ENCODE measurements at regions not wholly inside any gene's neighbourhood (a gene's known extent, or its start where the extent isn't known, plus 50 kb on each side); places are given as distances from the start of the nearest gene placed in this dataset.

DNA sequence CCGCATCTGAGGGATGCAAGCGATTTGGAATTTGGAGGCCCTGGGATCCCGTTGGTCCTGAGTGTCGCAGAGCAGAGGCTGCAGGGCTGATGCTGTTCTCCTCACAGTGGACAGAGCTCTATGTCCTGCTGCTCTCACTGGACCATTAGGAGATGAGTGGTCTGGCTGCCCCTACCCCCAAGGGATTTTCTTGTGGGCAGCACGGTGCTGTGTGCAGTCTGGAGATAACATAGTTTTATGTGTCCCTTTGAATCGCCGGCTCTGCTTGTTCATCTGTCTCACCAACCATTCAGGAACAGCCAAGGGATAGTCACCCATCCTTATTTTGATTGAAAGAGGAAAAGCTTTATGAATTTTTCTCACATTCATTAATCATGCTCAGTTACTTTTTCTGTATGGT is 49.9 kb downstream of the CHRM3 start:
- no peaks in the 10 kb centered on the region for H3K36me3 Mint-ChIP-seq
- no peak overlapping the region for H3K27ac Mint-ChIP-seq
- no peaks in the 10 kb centered on the region for H3K4me1 Mint-ChIP-seq
- ATAC-seq = no peak
- DNase-seq (ENCODE audit: low spot score in 2 of 2) = no peak
- H3K4me3 Mint-ChIP-seq = no peak overlapping the region
- H3K9me3 Mint-ChIP-seq = no peaks in the 10 kb centered on the region

DNA sequence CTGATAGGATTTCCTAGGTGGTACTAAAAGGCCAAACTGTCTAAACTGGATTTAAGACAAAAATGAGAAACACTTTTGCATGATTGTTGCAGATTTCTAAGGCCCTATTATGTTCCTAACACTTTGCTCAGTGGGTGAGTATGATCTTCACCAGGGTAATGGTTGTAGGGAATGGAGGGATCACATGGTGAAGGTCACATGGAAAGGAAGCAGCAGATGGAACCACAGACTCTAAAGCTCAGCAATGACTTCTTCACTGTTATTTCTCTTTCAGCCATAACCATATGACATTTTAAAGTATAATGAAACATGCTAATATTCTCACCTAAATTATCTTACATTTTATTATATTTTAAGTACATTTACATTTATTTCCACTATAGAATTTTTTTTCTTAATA is 51.5 kb downstream of the CHRM3 start:
- Mint-ChIP-seq H3K4me1 (no peaks in the 10 kb centered on the region), H3K36me3 (no peaks in the 10 kb centered on the region), H3K27ac (no peak overlapping the region), H3K4me3 (no peak overlapping the region), H3K9me3 (no peaks in the 10 kb centered on the region)
- DNase-seq (ENCODE audit: low spot score in 2 of 2) (no peak), ATAC-seq (no peak)

DNA sequence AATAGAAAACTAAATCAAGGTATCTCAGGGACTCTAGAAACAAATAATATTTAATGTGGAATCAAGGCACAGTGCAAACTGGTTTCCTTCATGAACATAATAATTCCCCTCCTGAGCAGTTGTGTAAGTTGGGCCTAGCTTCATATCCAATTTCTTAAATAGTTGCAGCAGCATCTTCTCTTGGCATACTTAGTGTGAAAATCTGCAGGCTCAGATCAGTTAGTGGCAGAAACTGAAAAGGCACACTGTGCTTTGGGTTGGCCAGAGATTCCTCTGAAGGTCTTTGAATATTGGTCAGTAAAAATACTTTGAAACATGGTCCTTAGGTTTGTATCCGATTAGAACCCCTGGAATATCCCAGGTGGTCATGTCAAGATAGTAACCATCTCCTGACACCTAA is 52.5 kb downstream of the CHRM3 start:
- ATAC-seq (no peak), DNase-seq (ENCODE audit: low spot score in 2 of 2) (no peak)
- Mint-ChIP-seq H3K36me3 (no peaks in the 10 kb centered on the region), H3K4me3 (no peak overlapping the region), H3K27ac (no peak overlapping the region), H3K9me3 (no peaks in the 10 kb centered on the region), H3K4me1 (no peaks in the 10 kb centered on the region)

DNA sequence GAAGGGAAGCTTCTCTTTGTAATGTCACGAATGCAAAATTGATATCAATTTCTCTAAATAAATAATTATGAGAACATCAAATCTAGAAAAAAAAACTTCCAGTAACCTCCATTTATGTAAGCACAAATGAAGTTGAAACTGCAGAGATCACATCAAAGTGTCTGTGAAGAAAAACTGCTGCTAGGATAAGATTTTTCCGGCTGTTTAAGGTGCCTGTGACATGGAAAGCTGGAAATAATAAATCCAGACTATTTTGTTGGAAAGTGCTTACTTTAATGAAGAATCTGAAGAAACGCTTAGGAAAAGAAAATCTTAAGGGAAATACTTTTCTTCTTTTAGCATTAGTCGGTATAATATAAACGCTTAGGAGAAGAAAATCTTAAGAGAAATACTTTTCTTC is 57.0 kb downstream of the CHRM3 start:
- no peak overlapping the region for H3K27ac Mint-ChIP-seq
- no peak overlapping the region for H3K4me3 Mint-ChIP-seq

DNA sequence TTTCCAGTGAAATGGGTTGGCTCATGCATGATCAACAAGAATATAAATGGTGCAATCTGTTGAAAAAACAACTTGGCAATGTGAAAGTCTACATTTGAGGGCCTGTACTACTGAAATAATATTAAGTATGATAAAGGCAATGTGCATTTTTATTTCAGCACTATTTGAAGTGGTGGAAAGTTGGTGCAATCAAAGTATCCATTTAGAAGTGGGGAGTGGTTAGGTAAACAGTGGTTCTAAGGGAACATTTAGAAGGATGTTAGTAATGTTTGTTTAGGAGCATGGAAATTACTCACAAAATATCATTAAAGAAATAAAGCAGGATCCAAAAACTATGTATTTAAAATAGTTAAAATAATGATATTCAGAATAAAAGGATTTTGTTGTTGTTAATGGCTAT is 60.2 kb downstream of the CHRM3 start:
- Mint-ChIP-seq H3K4me3 (no peak overlapping the region), H3K9me3 (no peaks in the 10 kb centered on the region), H3K27ac (no peak overlapping the region), H3K4me1 (no peaks in the 10 kb centered on the region), H3K36me3 (no peaks in the 10 kb centered on the region)
- DNase-seq (ENCODE audit: low spot score in 2 of 2) (no peak), ATAC-seq (no peak)

More for the DNA sequence above, 57.0 kb downstream of the CHRM3 start:
- DNase-seq (ENCODE audit: low spot score in 2 of 2) (no peak), ATAC-seq (no peak)
- H3K9me3 Mint-ChIP-seq = no peaks in the 10 kb centered on the region
- H3K36me3 Mint-ChIP-seq = no peaks in the 10 kb centered on the region
- no peaks in the 10 kb centered on the region for H3K4me1 Mint-ChIP-seq

DNA sequence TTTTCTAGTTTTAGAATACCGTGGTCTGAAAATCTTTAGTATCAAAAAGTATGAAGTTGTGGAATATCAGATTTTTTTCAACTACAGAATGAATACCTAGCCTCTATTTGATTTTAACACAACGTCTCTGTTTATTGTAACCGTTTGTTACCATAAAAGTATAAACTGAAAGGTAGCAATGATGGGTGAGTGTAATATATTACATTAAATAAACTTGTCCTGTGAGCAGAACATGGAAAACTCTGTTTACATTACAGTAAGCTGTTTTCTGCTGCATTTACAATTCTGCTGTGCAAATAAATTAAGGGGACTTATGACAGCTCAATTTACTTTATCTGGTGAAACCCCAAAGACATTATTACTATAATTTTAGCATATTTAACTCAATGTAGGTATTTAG is 62.5 kb downstream of the CHRM3 start:
- ATAC-seq = no peak
- DNase-seq (ENCODE audit: low spot score in 2 of 2) = no peak
- H3K4me1 Mint-ChIP-seq = no peaks in the 10 kb centered on the region
- H3K36me3 Mint-ChIP-seq = no peaks in the 10 kb centered on the region
- no peaks in the 10 kb centered on the region for H3K9me3 Mint-ChIP-seq
- no peak overlapping the region for H3K4me3 Mint-ChIP-seq
- no peak overlapping the region for H3K27ac Mint-ChIP-seq

DNA sequence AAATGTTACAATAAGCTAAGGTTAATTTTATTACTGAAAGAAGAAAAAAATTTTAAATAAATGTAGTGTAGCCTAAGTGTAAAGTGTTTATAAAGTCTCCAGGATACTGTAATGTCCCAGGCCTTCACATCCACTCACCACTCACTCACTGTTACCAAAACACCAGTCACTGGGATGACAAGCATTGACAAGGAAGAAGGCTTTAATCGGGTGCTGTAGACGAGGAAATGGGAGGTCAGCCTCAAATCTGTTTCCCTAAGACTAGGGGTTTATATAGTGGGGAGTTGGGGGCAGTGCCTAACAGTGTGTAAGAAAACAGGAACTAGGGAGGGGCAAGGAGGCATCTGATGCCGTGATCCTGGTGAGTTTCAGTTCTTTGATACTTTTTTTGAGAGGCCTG is 69.4 kb downstream of the CHRM3 start:
- ATAC-seq = no peak
- Mint-ChIP-seq H3K4me3 (no peak overlapping the region), H3K27ac (no peak overlapping the region), H3K36me3 (no peaks in the 10 kb centered on the region), H3K9me3 (peaks cover 3% of the 10 kb centered on the region), H3K4me1 (peaks cover 6% of the 10 kb centered on the region)
- DNase-seq (ENCODE audit: low spot score in 2 of 2) = no peak

DNA sequence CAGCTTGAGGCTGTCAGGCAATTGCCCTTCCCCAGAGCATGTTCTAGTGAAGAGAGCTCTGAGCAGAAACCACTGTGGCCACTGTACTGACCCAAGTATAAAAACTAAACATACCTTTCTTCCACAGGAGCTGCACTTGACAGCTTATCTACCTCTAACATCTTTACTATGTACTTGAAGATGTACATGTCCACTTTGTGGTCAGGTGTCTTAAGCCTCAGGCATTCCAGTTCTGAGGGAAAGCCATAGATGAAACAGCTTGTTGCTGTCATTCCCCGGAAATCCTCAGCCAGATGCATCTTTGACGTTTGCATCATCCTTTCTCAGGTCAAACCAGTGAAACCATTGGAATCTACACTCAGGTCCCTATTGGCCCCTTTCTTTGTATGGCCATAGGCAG is 70.4 kb downstream of the CHRM3 start:
- DNase-seq (ENCODE audit: low spot score in 2 of 2) = no peak
- Mint-ChIP-seq H3K36me3 (no peaks in the 10 kb centered on the region), H3K4me1 (peaks cover 6% of the 10 kb centered on the region), H3K27ac (no peak overlapping the region), H3K9me3 (peaks cover 3% of the 10 kb centered on the region), H3K4me3 (no peak overlapping the region)
- no peak for ATAC-seq

DNA sequence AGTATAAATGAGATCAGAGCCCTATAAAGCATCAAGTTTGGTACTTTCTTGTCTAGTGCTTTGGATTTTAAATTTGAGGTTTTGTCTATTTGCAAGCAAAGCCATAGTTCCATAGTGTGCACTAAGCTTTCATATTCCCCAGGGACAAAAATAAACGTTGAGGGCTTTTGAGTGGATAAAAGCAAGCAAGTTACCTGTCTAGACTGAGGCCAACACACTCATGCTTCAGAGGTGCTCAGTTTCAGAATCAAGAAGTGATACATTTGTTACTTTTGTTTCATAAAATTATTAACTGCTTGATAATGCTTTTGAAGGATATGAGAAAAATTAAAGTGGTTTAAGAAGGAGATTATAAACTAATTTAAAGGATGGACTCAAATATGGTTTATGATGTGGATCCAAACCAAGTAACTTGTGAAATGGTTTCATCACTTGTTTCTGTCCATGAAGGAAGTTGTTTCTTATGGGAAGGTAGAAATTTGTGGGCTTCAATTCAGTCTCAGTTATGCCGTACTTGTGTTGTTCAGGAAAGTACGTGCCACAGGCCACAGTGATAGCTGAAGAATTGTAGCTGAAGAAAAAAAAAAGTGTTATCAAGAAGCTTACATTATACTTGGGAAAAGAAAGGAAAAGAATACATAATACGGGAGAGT is 71.2 kb downstream of the CHRM3 start:
- Mint-ChIP-seq H3K36me3 (no peaks in the 10 kb centered on the region), H3K4me3 (no peak overlapping the region), H3K4me1 (peaks cover 6% of the 10 kb centered on the region), H3K27ac (no peak overlapping the region), H3K9me3 (peaks cover 3% of the 10 kb centered on the region)
- ATAC-seq = no peak
- no peak for DNase-seq (ENCODE audit: low spot score in 2 of 2)

DNA sequence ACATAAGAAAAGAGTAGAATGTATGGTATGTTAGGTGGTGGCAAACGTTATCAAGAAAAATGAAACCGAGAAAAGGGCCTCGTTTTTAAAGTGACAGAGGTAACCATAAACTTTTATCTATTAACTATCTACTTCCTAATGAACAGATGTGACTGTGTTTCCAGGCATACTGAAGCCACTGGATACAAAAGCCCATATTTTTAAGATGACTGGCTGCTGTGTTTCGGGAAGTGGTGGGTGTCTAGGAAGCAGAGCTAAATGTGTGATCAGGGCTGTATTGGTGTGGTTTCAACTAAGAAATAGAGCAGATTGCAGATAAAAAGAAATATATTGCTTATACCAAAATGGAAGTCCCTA is 71.8 kb downstream of the CHRM3 start:
- peaks cover 6% of the 10 kb centered on the region for H3K4me1 Mint-ChIP-seq
- no peak overlapping the region for H3K27ac Mint-ChIP-seq
- H3K4me3 Mint-ChIP-seq = no peak overlapping the region
- ATAC-seq = no peak
- no peaks in the 10 kb centered on the region for H3K36me3 Mint-ChIP-seq
- no peak for DNase-seq (ENCODE audit: low spot score in 2 of 2)
- peaks cover 3% of the 10 kb centered on the region for H3K9me3 Mint-ChIP-seq

DNA sequence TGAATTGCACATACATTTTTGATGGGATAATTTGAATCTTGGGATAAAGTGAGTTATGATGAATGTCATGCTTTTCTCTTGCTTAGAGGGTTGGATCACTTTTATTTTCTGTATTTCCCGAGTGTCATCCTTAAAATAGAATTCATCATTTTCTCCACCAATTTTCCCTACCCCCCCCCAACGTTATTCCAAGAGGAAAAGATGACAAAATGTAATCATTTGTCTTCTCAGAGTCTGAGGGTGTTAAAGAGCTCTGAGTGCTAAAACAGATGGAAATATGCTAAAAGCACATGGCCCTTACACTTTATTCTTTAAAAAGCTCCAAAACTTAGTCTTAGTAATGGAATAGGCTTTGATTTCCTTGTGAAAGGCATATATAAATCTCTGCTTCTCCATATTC is 81.4 kb downstream of the CHRM3 start:
- ATAC-seq (no peak), DNase-seq (ENCODE audit: low spot score in 2 of 2) (no peak)
- no peaks in the 10 kb centered on the region for H3K36me3 Mint-ChIP-seq
- H3K9me3 Mint-ChIP-seq = no peaks in the 10 kb centered on the region
- no peak overlapping the region for H3K4me3 Mint-ChIP-seq
- no peaks in the 10 kb centered on the region for H3K4me1 Mint-ChIP-seq
- no peak overlapping the region for H3K27ac Mint-ChIP-seq

DNA sequence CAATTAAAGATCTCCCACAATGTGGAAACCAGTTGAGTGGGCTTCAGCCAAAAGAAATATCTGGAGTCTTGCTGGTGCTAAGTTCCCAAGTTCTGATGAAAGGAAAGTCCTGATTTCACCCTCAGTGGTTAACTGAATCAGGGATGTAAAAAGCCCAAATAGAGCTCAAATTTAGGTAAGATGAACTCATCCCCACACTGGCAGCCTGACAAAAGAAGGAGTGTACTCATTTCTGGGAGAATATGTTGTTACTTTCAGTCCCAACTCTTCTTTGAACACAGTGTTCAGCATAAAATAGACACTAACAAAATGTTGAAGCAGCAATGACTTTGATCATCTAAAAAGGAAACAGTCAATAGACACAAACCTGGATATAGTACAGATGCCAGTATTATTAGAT is 91.7 kb downstream of the CHRM3 start:
- ATAC-seq (no peak), DNase-seq (ENCODE audit: low spot score in 2 of 2) (no peak)
- Mint-ChIP-seq H3K4me1 (no peaks in the 10 kb centered on the region), H3K9me3 (peaks cover 7% of the 10 kb centered on the region), H3K4me3 (no peak overlapping the region), H3K27ac (no peak overlapping the region), H3K36me3 (no peaks in the 10 kb centered on the region)

DNA sequence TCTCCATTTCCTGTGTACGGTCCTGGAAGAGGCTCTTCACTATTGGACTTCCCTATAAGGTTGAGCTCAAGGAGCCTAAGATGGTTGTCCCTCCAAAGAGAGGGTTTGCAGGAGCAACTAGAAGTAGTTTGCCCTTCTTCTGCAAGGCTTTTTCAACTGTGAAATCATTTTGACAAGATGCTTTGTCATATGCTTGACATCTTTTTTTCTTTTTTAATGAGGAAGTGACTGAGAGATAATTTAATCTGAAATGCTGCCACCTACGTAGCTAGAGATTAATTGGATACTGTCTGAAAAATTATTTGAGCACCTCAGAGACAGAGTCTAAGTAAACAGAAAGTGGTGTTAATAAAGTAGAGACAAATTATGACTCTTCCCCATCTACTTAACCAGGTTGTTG is 97.0 kb downstream of the CHRM3 start:
- no peak for DNase-seq (ENCODE audit: low spot score in 2 of 2)
- Mint-ChIP-seq H3K4me3 (no peak overlapping the region), H3K27ac (no peak overlapping the region), H3K9me3 (peaks cover 6% of the 10 kb centered on the region), H3K36me3 (no peaks in the 10 kb centered on the region), H3K4me1 (no peaks in the 10 kb centered on the region)
- ATAC-seq = no peak

DNA sequence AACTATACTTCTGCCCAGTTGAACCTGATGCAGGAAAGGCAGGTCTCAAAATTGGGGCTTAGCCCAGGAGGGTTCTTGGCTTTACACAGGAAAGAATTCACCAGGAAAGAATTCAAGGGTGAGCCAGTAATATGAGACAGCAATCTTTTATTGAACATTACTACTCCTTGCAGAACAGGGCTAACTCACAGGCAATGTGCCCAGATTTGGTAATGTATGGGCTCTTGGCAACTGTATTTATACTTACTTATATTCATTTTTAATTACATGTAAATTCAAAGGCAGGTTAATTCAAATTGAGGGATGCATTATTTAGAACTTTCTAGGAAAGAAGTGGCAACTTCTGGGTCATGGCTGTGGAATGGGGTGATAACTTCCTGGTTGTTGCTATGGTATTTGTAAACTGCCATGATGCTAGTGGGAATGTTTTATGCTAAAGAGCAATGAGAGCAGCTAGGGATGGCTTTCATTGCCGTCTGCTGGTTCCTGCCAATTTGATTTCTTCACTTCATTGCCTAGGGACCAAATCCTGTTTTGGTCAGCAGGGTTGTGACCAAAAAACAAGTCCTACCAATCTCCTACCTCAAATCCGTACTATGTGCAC is 107.5 kb downstream of the CHRM3 start:
- Mint-ChIP-seq H3K36me3 (no peaks in the 10 kb centered on the region), H3K27ac (no peak overlapping the region), H3K9me3 (no peaks in the 10 kb centered on the region), H3K4me1 (no peaks in the 10 kb centered on the region), H3K4me3 (no peak overlapping the region)
- ATAC-seq (no peak), DNase-seq (ENCODE audit: low spot score in 2 of 2) (no peak)

DNA sequence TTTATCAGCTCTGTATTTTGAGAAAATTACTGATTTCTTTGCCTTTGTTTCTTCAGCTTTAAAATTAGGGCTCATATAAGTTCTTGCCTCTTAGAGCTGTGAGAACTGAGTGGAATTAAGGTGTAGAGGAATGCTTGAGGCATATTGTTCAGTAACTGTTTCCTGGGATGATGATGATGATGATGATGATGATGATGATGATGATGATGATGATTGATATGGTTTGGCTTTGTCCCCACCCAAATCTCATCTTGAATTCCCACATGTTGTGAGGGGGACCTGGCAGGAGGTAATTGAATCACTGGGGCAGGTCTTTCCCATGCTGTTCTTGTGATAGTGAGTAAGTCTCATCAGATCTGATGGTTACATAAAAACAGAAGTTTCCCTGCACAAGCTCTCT is 118.7 kb downstream of the CHRM3 start:
- DNase-seq (ENCODE audit: low spot score in 2 of 2) (no peak), ATAC-seq (no peak)
- peaks cover 20% of the 10 kb centered on the region for H3K9me3 Mint-ChIP-seq
- H3K4me3 Mint-ChIP-seq = no peak overlapping the region
- no peak overlapping the region for H3K27ac Mint-ChIP-seq
- H3K4me1 Mint-ChIP-seq = peaks cover 7% of the 10 kb centered on the region
- no peaks in the 10 kb centered on the region for H3K36me3 Mint-ChIP-seq

DNA sequence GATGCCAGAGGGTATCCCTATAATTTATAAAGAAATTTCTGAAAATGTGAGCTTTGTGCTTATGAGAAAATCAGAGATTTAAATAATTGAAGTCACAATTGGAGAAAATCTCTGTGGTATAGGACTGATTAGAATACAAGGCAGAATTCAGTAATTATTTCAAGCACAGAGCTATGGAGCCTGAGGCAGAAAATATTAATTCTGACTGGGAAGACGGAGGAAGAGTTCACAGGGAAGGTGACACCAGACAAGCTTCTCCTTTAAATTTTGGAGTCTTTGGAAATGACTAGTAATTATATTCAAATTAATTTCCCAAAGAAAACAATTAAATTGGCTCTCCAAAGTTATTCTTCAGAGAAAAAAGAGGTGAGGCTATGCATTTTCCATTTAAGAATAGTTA is 121.5 kb downstream of the CHRM3 start:
- Mint-ChIP-seq H3K4me1 (no peaks in the 10 kb centered on the region), H3K4me3 (no peak overlapping the region), H3K9me3 (peaks cover 20% of the 10 kb centered on the region), H3K27ac (no peak overlapping the region), H3K36me3 (no peaks in the 10 kb centered on the region)
- DNase-seq (ENCODE audit: low spot score in 2 of 2) (no peak), ATAC-seq (no peak)

DNA sequence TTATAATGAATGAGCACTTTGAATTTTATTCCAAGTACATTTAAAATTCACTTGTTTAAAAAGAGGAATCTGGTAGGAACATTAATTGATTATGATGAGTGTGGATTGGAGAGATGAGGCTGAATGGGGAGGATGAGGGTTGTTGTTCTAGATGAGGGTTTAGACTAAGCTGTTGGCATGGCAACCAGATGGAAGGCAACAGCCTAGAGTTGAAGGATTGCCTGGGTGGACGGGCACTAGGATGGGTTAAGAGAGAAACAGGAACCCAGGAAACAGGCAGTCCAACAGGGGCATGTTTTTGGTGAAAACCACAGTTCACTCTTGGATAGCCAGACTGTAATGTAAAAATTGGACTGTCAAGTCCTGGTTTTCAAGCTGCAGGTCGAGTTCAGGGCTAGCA is 125.5 kb downstream of the CHRM3 start:
- no peaks in the 10 kb centered on the region for H3K4me1 Mint-ChIP-seq
- H3K4me3 Mint-ChIP-seq = no peak overlapping the region
- H3K27ac Mint-ChIP-seq = no peak overlapping the region
- H3K36me3 Mint-ChIP-seq = no peaks in the 10 kb centered on the region
- no peak for ATAC-seq
- DNase-seq (ENCODE audit: low spot score in 2 of 2) = no peak
- H3K9me3 Mint-ChIP-seq = peaks cover 6% of the 10 kb centered on the region
